OCI-LY7 (cell line): ENCODE measurements at regions not wholly inside any gene's neighbourhood (a gene's known extent, or its start where the extent isn't known, plus 50 kb on each side); places are given as distances from the start of the nearest gene placed in this dataset.

Experiments
- BruUV-seq: library from RNA; stranded (reverse); fragments of 400-500 nt; replicated peaks from 2 replicates; lab custom pipeline; 2021; lab: Mats Ljungman, UMichigan
- CTCF ChIA-PET: fragments of 300-600 bp; sonication (Branson Sonifier 250); formaldehyde crosslinking; loops from one replicate; lab custom pipeline; 2022; ENCODE audit warnings: antibody characterized with exemption; ENCODE audit not compliant: unreplicated experiment; lab: Charles Lee
- POLR2A ChIA-PET: fragments of 300-600 bp; sonication (Branson Sonifier 250); formaldehyde crosslinking; loops from one replicate; lab custom pipeline; 2022; ENCODE audit warnings: antibody characterized with exemption; lab: Charles Lee
- DNase-seq: peaks from one replicate; pipeline ENCODE4 v3.0.0-alpha.2; 2015; ENCODE audit warnings: low spot score
- H2AFZ ChIP-seq: fragments of 200-600 bp; sonication (generic), shearing (Covaris generic); 2 replicates; pipeline ENCODE4 v1.6.1; 2014; ENCODE audit warnings: mild to moderate bottlenecking, antibody characterized with exemption, low read length, moderate library complexity
- H3K27ac ChIP-seq: fragments of 200-600 bp; sonication (generic); 2 replicates; pipeline ENCODE4 v1.5.1; 2014; ENCODE audit warnings: mixed run types, low read depth, mild to moderate bottlenecking, moderate library complexity, low read length, inconsistent platforms; ENCODE audit not compliant: poor library complexity, severe bottlenecking
- H3K36me3 ChIP-seq: fragments of 200-600 bp; sonication (generic); 2 replicates; pipeline ENCODE4 v1.6.1; 2014; ENCODE audit warnings: mild to moderate bottlenecking, antibody characterized with exemption, low read length, moderate library complexity, mixed read lengths; ENCODE audit not compliant: insufficient read depth
- H3K4me1 ChIP-seq: fragments of 200-600 bp; sonication (generic); 2 replicates; pipeline ENCODE4 v1.5.1; 2014; ENCODE audit warnings: mild to moderate bottlenecking, low read length; ENCODE audit not compliant: insufficient read depth, poor library complexity, severe bottlenecking
- H3K4me2 ChIP-seq: fragments of 200-600 bp; sonication (generic); 2 replicates; pipeline ENCODE4 v1.6.1; 2014; ENCODE audit warnings: mild to moderate bottlenecking, low read length
- H3K4me3 ChIP-seq: fragments of 200-600 bp; sonication (generic); 2 replicates; pipeline ENCODE4 v1.5.1; 2014; ENCODE audit warnings: mild to moderate bottlenecking, low read depth, low read length; ENCODE audit not compliant: poor library complexity, severe bottlenecking
- H3K79me2 ChIP-seq: fragments of 200-600 bp; sonication (generic); 2 replicates; pipeline ENCODE4 v1.6.1; 2016; ENCODE audit warnings: low read depth, mild to moderate bottlenecking, low read length, moderate library complexity, mixed read lengths; ENCODE audit not compliant: insufficient read depth
- H3K9me2 ChIP-seq: fragments of 200-600 bp; sonication (generic); 2 replicates; pipeline ENCODE4 v1.6.1; 2016; ENCODE audit warnings: mild to moderate bottlenecking, low read length, mixed read lengths; ENCODE audit not compliant: insufficient read depth
- H3K9me3 ChIP-seq: fragments of 200-600 bp; sonication (generic); 2 replicates; pipeline ENCODE4 v1.6.1; 2014; ENCODE audit warnings: mild to moderate bottlenecking, mixed run types, low read length, mixed read lengths
- H4K20me1 ChIP-seq: fragments of 200-600 bp; sonication (generic); 2 replicates; pipeline ENCODE4 v1.6.1; 2014; ENCODE audit warnings: mild to moderate bottlenecking, antibody characterized with exemption, low read length, moderate library complexity, mixed read lengths; ENCODE audit not compliant: insufficient read depth
- EZH2phosphoT487 ChIP-seq: fragments of 200-600 bp; sonication (generic); IDR thresholded peaks from 2 replicates; pipeline ENCODE4 v1.6.1; 2018; ENCODE audit warnings: low read depth, borderline replicate concordance, mild to moderate bottlenecking, mixed run types, antibody characterized with exemption, low read length, moderate library complexity, mixed read lengths
- intact Hi-C: fragments of 100-400 bp; cut with micrococcal nuclease; formaldehyde crosslinking; loops from one replicate; pipeline ENCODE4 v1.10.0; 2022; ENCODE audit not compliant: unreplicated experiment
- TF ChIP-seq, protein P1 (sequence below): fragments of 200-600 bp; sonication (generic); conservative IDR thresholded peaks from 2 replicates; pipeline ENCODE4 v1.5.1; 2014; ENCODE audit warnings: mild to moderate bottlenecking, antibody characterized with exemption, low read length, moderate library complexity, mixed read lengths

GRCh38 chr2:145927131-145927950 lies 1407.4 kb upstream of the ZEB2 start:
- no peak overlapping the region for H3K27ac ChIP-seq
- no peak overlapping the region for H2AFZ ChIP-seq
- no peaks in the 10 kb centered on the region for H4K20me1 ChIP-seq
- intact Hi-C loops: no loop called here
- ChIA-PET CTCF (no interaction called here), POLR2A (interaction anchor here (0.9 kb wide), 1 partner anchor 19 kb away, joined by 4 read pairs; no protein-coding TSS in a partner anchor)
- no peak for TF ChIP-seq EZH2phosphoT487
- TF ChIP-seq, protein P1, sequence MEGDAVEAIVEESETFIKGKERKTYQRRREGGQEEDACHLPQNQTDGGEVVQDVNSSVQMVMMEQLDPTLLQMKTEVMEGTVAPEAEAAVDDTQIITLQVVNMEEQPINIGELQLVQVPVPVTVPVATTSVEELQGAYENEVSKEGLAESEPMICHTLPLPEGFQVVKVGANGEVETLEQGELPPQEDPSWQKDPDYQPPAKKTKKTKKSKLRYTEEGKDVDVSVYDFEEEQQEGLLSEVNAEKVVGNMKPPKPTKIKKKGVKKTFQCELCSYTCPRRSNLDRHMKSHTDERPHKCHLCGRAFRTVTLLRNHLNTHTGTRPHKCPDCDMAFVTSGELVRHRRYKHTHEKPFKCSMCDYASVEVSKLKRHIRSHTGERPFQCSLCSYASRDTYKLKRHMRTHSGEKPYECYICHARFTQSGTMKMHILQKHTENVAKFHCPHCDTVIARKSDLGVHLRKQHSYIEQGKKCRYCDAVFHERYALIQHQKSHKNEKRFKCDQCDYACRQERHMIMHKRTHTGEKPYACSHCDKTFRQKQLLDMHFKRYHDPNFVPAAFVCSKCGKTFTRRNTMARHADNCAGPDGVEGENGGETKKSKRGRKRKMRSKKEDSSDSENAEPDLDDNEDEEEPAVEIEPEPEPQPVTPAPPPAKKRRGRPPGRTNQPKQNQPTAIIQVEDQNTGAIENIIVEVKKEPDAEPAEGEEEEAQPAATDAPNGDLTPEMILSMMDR: no peak
- no peak for DNase-seq
- no peaks in the 10 kb centered on the region for H3K36me3 ChIP-seq
- H3K4me2 ChIP-seq: no peak overlapping the region
- no peaks in the 10 kb centered on the region for H3K9me2 ChIP-seq
- no TSS peak for BruUV-seq
- no peaks in the 10 kb centered on the region for H3K4me1 ChIP-seq
- H3K9me3 ChIP-seq: no peaks in the 10 kb centered on the region
- no peaks in the 10 kb centered on the region for H3K79me2 ChIP-seq
- no peak overlapping the region for H3K4me3 ChIP-seq

DNA sequence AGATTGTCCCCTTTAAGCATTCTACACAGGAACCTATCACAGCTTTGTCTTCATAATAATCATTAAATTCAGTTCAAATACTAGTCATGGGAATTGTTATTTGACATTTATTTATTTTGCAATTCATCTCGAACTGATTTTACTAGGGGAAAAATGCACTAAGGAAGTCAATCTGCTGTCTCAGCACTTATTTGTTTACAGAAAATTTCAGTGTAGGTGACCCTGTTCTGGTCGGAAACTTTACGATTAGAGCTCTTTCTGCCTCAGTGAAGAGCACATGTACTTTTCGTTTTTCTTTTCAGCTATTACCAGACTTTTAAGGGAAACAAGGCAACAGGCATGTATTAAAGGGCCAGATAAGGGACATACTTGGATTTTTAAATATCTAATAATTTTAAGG lies 1405.7 kb upstream of the ZEB2 start:
- intact Hi-C loops: no loop called here
- H3K4me2 ChIP-seq: no peak overlapping the region
- H3K4me3 ChIP-seq: no peak overlapping the region
- H3K79me2 ChIP-seq: no peaks in the 10 kb centered on the region
- CTCF ChIA-PET: no interaction called here
- no peaks in the 10 kb centered on the region for H4K20me1 ChIP-seq
- POLR2A ChIA-PET: interaction anchor here (0.5 to 0.7 kb wide), 2 partner anchors 44 to 536 kb away, joined by 3 read pairs; no protein-coding TSS in a partner anchor
- no peaks in the 10 kb centered on the region for H3K9me3 ChIP-seq
- no peaks in the 10 kb centered on the region for H3K4me1 ChIP-seq
- no peak overlapping the region for H3K27ac ChIP-seq
- no peak for DNase-seq
- H2AFZ ChIP-seq: no peak overlapping the region
- H3K9me2 ChIP-seq: no peaks in the 10 kb centered on the region
- H3K36me3 ChIP-seq: no peaks in the 10 kb centered on the region
- TF ChIP-seq, protein P1: no peak
- no peak for TF ChIP-seq EZH2phosphoT487
- BruUV-seq: no TSS peak

DNA sequence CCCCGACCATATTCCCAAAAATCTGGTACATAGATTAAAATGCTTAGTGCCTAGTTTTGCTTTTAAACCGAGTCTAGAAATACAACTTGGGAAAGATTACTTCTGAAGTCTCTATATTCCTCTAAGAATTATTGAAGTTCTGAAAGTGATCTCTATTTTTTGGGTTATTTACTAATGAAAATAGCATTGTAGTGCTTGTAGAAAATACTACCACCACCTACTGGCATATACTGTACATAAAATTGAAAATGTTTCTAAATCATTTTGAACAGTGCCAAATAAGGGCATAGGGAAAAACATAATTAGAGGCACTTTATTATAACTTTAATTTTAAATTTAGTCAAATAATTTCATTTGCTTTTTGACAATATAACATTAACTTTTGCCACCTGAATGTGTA lies 1399.6 kb upstream of the ZEB2 start:
- Histone ChIP-seq H3K4me2 (no peak overlapping the region), H3K27ac (no peak overlapping the region), H3K9me2 (no peaks in the 10 kb centered on the region), H3K4me3 (no peak overlapping the region), H2AFZ (no peak overlapping the region), H3K9me3 (no peaks in the 10 kb centered on the region), H4K20me1 (no peaks in the 10 kb centered on the region), H3K4me1 (no peaks in the 10 kb centered on the region), H3K36me3 (no peaks in the 10 kb centered on the region), H3K79me2 (no peaks in the 10 kb centered on the region)
- intact Hi-C loops: no loop called here
- ChIA-PET POLR2A (interaction anchor here (0.7 to 1.9 kb wide), 3 partner anchors 9 to 142 kb away, joined by 3 to 4 read pairs (median 3); no protein-coding TSS in a partner anchor), CTCF (no interaction called here)
- DNase-seq: no peak
- TF ChIP-seq EZH2phosphoT487: no peak
- TF ChIP-seq, protein P1: peak; percentile 45; the same call in 1 of the 2 replicates
- no TSS peak for BruUV-seq
